Thoracic aorta (tissue), 2 donors: ENCODE measurements at regions not wholly inside any gene's neighbourhood (a gene's known extent, or its start where the extent isn't known, plus 50 kb on each side); places are given as distances from the start of the nearest gene placed in this dataset.

ENCODE experiments used
- ATAC-seq: fragments of 150-250 bp; one replicate; pipeline ENCODE4 v1.8.0; 2017; ENCODE audit warnings: low read depth; ENCODE audit not compliant: insufficient number of reproducible peaks, low FRiP score
- DNase-seq: peaks from one replicate; pipeline ENCODE4 v3.0.0-alpha.2; 2020; ENCODE audit warnings: low spot score
- H3K27ac ChIP-seq, 2 donors: fragments of 200-600 bp; sonication (generic); 1 replicate in 1 of 2; 2 replicates in 1 of 2; pipeline ENCODE4 v1.5.1; 2016; ENCODE audit warnings: mild to moderate bottlenecking in 2 of 2, moderate library complexity in 2 of 2
- H3K27me3 ChIP-seq: fragments of 200-600 bp; sonication (generic); replicated peaks from 2 replicates; pipeline ENCODE4 v1.6.0; 2016; ENCODE audit warnings: mild to moderate bottlenecking; ENCODE audit not compliant: insufficient read depth
- H3K36me3 ChIP-seq: fragments of 200-600 bp; sonication (generic); one replicate; pipeline ENCODE4 v1.5.1; 2016
- H3K4me1 ChIP-seq, 2 donors: fragments of 200-600 bp; sonication (generic); 1 replicate in 1 of 2; 2 replicates in 1 of 2; pipeline versions ENCODE4 v1.5.1 to v1.6.0; 2016; ENCODE audit warnings: low read depth in 2 of 2, mild to moderate bottlenecking in 1 of 2; ENCODE audit not compliant: control insufficient read depth in 1 of 2
- H3K4me3 ChIP-seq: fragments of 200-600 bp; sonication (generic); 2 replicates; pipeline ENCODE4 v1.5.1; 2016; ENCODE audit warnings: mild to moderate bottlenecking
- H3K9me3 ChIP-seq: fragments of 200-600 bp; sonication (generic); 2 replicates; pipeline ENCODE4 v1.5.1; 2016
- TF ChIP-seq, protein P1 (sequence below): fragments of 200-600 bp; sonication (generic); IDR thresholded peaks from one replicate; pipeline ENCODE4 v1.5.1; 2019; ENCODE audit warnings: antibody characterized with exemption

DNA sequence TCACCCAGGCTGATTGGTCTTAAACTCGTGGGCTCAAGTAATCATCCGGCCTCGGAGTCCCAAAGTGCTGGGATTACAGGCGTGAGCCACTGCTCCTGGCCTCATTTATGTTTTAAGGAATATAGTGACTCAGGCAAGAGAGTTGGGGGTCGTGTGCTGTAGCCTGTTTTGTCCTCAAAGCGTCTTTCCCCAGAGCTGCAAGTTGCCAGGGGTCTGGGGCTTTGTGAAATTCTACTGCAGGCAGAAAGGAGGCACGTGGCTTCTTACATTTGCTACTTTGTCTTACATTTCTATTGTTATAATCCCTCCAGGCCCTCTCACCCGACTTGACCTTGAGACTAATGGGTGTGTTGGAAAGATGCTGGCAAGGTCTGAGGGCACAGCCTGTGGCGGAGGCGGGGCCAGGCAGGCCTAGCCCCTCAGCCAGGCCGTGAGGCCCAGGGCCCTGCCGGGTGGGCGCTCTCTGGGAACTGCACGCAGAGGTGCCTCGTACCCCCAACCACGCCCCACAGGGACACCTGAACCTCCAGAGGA, 85.8 kb upstream of the NDUFV2 start:
- Histone ChIP-seq H3K27ac (peak overlapping the region; percentile 85 to 94), H3K9me3 (no peaks in the 10 kb centered on the region), H3K4me3 (peak overlapping the region; percentile 70), H3K36me3 (no peaks in the 10 kb centered on the region), H3K4me1 (peaks cover 11 to 20% of the 10 kb centered on the region in 2 donors), H3K27me3 (no peaks in the 10 kb centered on the region)
- TF ChIP-seq, protein P1, sequence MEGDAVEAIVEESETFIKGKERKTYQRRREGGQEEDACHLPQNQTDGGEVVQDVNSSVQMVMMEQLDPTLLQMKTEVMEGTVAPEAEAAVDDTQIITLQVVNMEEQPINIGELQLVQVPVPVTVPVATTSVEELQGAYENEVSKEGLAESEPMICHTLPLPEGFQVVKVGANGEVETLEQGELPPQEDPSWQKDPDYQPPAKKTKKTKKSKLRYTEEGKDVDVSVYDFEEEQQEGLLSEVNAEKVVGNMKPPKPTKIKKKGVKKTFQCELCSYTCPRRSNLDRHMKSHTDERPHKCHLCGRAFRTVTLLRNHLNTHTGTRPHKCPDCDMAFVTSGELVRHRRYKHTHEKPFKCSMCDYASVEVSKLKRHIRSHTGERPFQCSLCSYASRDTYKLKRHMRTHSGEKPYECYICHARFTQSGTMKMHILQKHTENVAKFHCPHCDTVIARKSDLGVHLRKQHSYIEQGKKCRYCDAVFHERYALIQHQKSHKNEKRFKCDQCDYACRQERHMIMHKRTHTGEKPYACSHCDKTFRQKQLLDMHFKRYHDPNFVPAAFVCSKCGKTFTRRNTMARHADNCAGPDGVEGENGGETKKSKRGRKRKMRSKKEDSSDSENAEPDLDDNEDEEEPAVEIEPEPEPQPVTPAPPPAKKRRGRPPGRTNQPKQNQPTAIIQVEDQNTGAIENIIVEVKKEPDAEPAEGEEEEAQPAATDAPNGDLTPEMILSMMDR: no peak
- no peak for DNase-seq
- ATAC-seq: peak; percentile 32

DNA sequence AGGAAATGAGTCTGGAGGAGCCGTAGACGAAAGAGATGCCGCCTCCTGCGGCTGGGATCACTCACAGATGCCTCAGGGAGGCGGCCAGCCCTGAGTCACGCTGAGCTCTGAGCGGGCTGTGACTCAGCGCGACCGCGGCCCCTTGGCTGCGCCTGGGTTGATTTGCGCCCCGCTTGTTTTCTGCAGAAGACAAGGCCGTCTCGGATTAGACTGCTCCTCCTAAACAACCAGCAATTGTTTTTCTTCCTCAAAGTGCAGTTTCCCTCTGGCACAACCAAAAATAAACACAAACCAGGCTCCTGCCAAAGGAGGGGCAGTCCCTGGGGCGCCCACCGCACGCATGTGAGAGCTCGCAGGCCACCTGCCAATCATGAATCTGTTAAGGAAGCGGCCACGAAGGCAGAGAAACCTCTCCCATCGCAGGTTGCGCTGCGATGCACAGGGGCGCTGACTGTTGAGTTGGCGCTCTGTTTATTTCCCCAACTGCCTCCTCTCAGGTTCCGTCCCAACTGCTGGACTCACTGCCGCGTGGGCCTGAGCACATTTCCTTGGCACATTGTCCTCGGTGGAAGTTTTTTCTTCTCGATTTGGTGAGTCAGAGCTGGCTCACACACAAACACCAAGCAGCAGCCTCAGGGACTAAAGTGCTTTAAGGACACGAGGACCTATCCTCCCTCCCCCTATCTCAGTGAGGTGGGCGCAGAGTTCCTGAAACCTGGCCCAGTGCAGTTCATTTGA, 85.2 kb upstream of the NDUFV2 start:
- peaks cover 11 to 20% of the 10 kb centered on the region in 2 donors for H3K4me1 ChIP-seq
- peak overlapping the region; percentile 85 to 94 for H3K27ac ChIP-seq
- no peaks in the 10 kb centered on the region for H3K36me3 ChIP-seq
- DNase-seq (peak; percentile 35), ATAC-seq (peak; percentile 84)
- no peaks in the 10 kb centered on the region for H3K27me3 ChIP-seq
- TF ChIP-seq, protein P1: no peak
- no peaks in the 10 kb centered on the region for H3K9me3 ChIP-seq
- H3K4me3 ChIP-seq: peak overlapping the region; percentile 70

DNA sequence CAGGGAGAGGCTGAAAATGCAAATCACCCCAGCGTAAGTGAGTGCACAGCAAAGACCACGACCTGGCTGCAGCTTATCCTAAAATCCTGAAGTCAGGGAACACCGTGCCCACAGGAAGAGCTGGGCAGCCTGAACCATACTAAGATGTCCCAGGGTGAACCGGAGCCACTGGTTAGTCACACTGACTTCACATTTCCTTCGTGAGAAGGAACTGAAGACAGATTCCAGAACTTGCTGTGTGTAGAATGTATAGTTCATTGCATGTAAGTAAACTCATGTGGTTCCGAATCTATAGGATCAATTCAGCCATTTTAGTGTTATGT, 84.6 kb upstream of the NDUFV2 start:
- no peaks in the 10 kb centered on the region for H3K27me3 ChIP-seq
- ATAC-seq (peak; percentile 89), DNase-seq (peak; percentile 7)
- peak overlapping the region; percentile 85 to 94 for H3K27ac ChIP-seq
- H3K4me1 ChIP-seq: peaks cover 11 to 20% of the 10 kb centered on the region in 2 donors
- H3K4me3 ChIP-seq: peak overlapping the region; percentile 70
- no peaks in the 10 kb centered on the region for H3K36me3 ChIP-seq
- TF ChIP-seq, protein P1: no peak
- no peaks in the 10 kb centered on the region for H3K9me3 ChIP-seq

DNA sequence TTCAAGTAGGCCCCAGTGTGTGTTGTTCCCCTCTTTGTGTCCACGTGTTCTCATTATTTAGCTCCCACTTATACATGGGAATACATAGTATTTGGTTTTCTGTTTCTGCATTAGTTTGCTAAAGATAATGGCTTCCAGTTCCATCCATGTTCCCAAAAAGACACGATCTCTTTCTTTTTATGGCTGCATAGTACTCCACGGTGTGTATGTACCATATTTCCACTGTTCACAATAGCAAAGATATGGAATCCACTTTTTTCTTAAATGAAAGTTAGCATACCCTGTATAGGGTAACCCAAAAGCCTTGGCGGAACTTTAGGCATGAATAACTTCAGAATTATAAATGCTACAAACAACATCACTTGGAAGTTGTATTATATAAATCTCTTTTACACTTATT, 83.4 kb upstream of the NDUFV2 start:
- TF ChIP-seq, protein P1: no peak
- H3K27me3 ChIP-seq: no peaks in the 10 kb centered on the region
- peaks cover 11 to 20% of the 10 kb centered on the region in 2 donors for H3K4me1 ChIP-seq
- H3K27ac ChIP-seq: peak overlapping the region in 1 of 2 donors; percentile 94
- DNase-seq (no peak), ATAC-seq (no peak)
- H3K9me3 ChIP-seq: no peaks in the 10 kb centered on the region
- no peak overlapping the region for H3K4me3 ChIP-seq
- no peaks in the 10 kb centered on the region for H3K36me3 ChIP-seq

DNA sequence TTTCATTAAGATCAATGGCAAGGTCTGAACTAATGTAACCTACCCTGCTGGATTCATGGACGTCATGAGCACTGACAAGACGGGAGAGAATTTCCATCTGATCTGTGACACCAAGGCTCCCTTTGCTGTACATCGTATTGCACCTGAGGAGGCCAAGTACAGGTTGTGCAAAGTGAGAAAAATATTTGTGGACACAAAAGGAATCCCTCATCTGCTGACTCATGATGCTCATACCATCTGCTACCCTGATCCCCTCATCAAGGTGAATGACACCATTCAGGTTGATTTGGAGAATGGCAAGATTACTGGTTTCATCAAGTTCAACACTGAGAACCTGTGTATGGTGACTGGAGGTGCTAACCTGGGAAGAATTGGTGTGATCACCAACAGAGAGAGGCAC, 82.3 kb upstream of the NDUFV2 start:
- H3K4me3 ChIP-seq: no peak overlapping the region
- no peak for ATAC-seq
- no peak overlapping the region for H3K27ac ChIP-seq
- peaks cover 11 to 20% of the 10 kb centered on the region in 2 donors for H3K4me1 ChIP-seq
- no peaks in the 10 kb centered on the region for H3K9me3 ChIP-seq
- no peaks in the 10 kb centered on the region for H3K36me3 ChIP-seq
- no peaks in the 10 kb centered on the region for H3K27me3 ChIP-seq
- TF ChIP-seq, protein P1: no peak
- no peak for DNase-seq
